SK-N-MC (cell line): ENCODE measurements at regions not wholly inside any gene's neighbourhood (a gene's known extent, or its start where the extent isn't known, plus 50 kb on each side); places are given as distances from the start of the nearest gene placed in this dataset.

Experiments
- EZH2 ChIP-seq: fragments of 200-600 bp; sonication (generic); IDR thresholded peaks from one replicate; pipeline ENCODE4 v1.6.1; 2017; ENCODE audit warnings: antibody characterized with exemption
- FOXP2 ChIP-seq: optimal IDR thresholded peaks from 2 replicates; pipeline ENCODE3; 2011; ENCODE audit warnings: mild to moderate bottlenecking, moderate library complexity; ENCODE audit not compliant: insufficient read depth; ENCODE audit errors: extremely low read length, control extremely low read depth
- POLR2AphosphoS5 ChIP-seq: IDR thresholded peaks from 2 replicates; pipeline ENCODE4 v1.6.1; 2012; ENCODE audit warnings: mild to moderate bottlenecking, low read depth, low read length, borderline replicate concordance

DNA sequence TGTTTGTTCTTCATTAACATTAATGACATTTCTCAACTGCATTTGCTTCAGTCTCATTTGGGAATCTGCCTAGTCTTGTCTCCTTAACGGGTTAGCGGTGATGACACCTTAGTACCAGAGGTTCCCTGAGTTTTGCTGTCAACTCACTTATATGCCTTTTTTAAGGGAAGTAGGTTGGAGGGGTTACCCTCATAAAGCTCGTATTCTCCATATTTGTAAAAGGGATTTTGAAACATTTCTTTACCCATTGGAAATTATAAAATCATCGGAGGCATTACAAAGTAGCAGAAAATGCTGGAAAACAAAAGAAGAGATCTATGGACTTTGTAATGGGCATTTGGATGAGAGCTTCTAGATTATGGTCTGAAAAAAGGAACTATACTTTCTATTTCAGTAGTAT lies 88.7 kb upstream of the PRDM1 start:
- TF ChIP-seq EZH2 (no peak), POLR2AphosphoS5 (no peak), FOXP2 (no peak)
